Stimulated activated naive B cell treated with anti-CD40 and anti-IgM and Interleukin-4, amounts not matched to agents 10 μg/mL and 1 μg/mL and 100 μg/mL, for 72 hours (primary cell): ENCODE measurements at regions not wholly inside any gene's neighbourhood (a gene's known extent, or its start where the extent isn't known, plus 50 kb on each side); places are given as distances from the start of the nearest gene placed in this dataset.

Experiments used
- ATAC-seq, 2 donors: fragments of 150-1000 bp; cut with Tn5 transposase; replicated peaks; 2 replicates each; pipeline ENCODE4 v1.10.0; 2021; ENCODE audit warnings: moderate library complexity in 1 of 2
- DNase-seq: peaks from one replicate; pipeline ENCODE4 v3.0.0; 2021
- H3K27ac Mint-ChIP-seq: one replicate; pipeline ENCODE4 v1.8.0; 2022; ENCODE audit warnings: mild to moderate bottlenecking, mixed read lengths
- H3K27me3 Mint-ChIP-seq, 2 donors: one replicate each; pipeline ENCODE4 v1.8.0; 2022; ENCODE audit warnings: mixed read lengths in 2 of 2
- H3K36me3 Mint-ChIP-seq, 2 donors: one replicate each; pipeline ENCODE4 v1.8.0; 2022; ENCODE audit warnings: mixed read lengths in 2 of 2, mild to moderate bottlenecking in 1 of 2
- H3K4me1 Mint-ChIP-seq, 2 donors: one replicate each; pipeline ENCODE4 v1.8.0; 2022; ENCODE audit warnings: mixed read lengths in 2 of 2, mild to moderate bottlenecking in 1 of 2
- H3K4me3 Mint-ChIP-seq, 2 donors: one replicate each; pipeline ENCODE4 v1.8.0; 2022; ENCODE audit warnings: mild to moderate bottlenecking in 2 of 2, mixed read lengths in 2 of 2, moderate library complexity in 1 of 2
- H3K9me3 Mint-ChIP-seq, 2 donors: one replicate each; pipeline ENCODE4 v1.8.0; 2022; ENCODE audit warnings: mixed read lengths in 2 of 2, mild to moderate bottlenecking in 1 of 2

GRCh38 chr12:90174956-90175355 is 466.3 kb upstream of the ATP2B1 start:
- H3K27ac Mint-ChIP-seq: no peak overlapping the region
- peaks cover 0 to 2% of the 10 kb centered on the region in 2 donors for H3K9me3 Mint-ChIP-seq
- H3K4me1 Mint-ChIP-seq: peaks cover 0 to 6% of the 10 kb centered on the region in 2 donors
- no peak for DNase-seq
- no peak for ATAC-seq
- no peak overlapping the region for H3K4me3 Mint-ChIP-seq
- no peaks in the 10 kb centered on the region for H3K27me3 Mint-ChIP-seq
- H3K36me3 Mint-ChIP-seq: no peaks in the 10 kb centered on the region

- peaks cover 0 to 2% of the 10 kb centered on the region in 2 donors for H3K9me3 Mint-ChIP-seq
- no peaks in the 10 kb centered on the region for H3K27me3 Mint-ChIP-seq
- H3K36me3 Mint-ChIP-seq: no peaks in the 10 kb centered on the region
- ATAC-seq: peak; percentile 68 to 89
- H3K27ac Mint-ChIP-seq: no peak overlapping the region
- DNase-seq: no peak
- no peak overlapping the region for H3K4me3 Mint-ChIP-seq
- peaks cover 0 to 6% of the 10 kb centered on the region in 2 donors for H3K4me1 Mint-ChIP-seq
Measured at GRCh38 chr12:90174198-90174510, 465.5 kb upstream of the ATP2B1 start.

GRCh38 chr12:90173499-90174197 is 465.0 kb upstream of the ATP2B1 start:
- H3K27ac Mint-ChIP-seq: no peak overlapping the region
- H3K27me3 Mint-ChIP-seq: no peaks in the 10 kb centered on the region
- DNase-seq: no peak
- peaks cover 0 to 2% of the 10 kb centered on the region in 2 donors for H3K9me3 Mint-ChIP-seq
- H3K4me1 Mint-ChIP-seq: peaks cover 0 to 6% of the 10 kb centered on the region in 2 donors
- no peaks in the 10 kb centered on the region for H3K36me3 Mint-ChIP-seq
- ATAC-seq: no peak
- no peak overlapping the region for H3K4me3 Mint-ChIP-seq

- H3K27ac Mint-ChIP-seq: no peak overlapping the region
- H3K4me3 Mint-ChIP-seq: no peak overlapping the region
Measured at GRCh38 chr12:90172524-90172923, 463.9 kb upstream of the ATP2B1 start.

GRCh38 chr12:90170740-90171139 is 462.1 kb upstream of the ATP2B1 start:
- Mint-ChIP-seq H3K27me3 (no peaks in the 10 kb centered on the region), H3K27ac (no peak overlapping the region), H3K36me3 (no peaks in the 10 kb centered on the region), H3K4me1 (peaks cover 3 to 14% of the 10 kb centered on the region in 2 donors), H3K4me3 (no peak overlapping the region), H3K9me3 (peaks cover 0 to 5% of the 10 kb centered on the region in 2 donors)
- ATAC-seq (no peak), DNase-seq (no peak)

More at GRCh38 chr12:90172524-90172923, 463.9 kb upstream of the ATP2B1 start:
- no peaks in the 10 kb centered on the region for H3K27me3 Mint-ChIP-seq
- no peak for ATAC-seq
- H3K36me3 Mint-ChIP-seq: no peaks in the 10 kb centered on the region
- peaks cover 3 to 12% of the 10 kb centered on the region in 2 donors for H3K4me1 Mint-ChIP-seq
- no peak for DNase-seq
- peaks cover 0 to 5% of the 10 kb centered on the region in 2 donors for H3K9me3 Mint-ChIP-seq

GRCh38 chr12:90167518-90168208 is 459.0 kb upstream of the ATP2B1 start:
- Mint-ChIP-seq H3K27me3 (no peaks in the 10 kb centered on the region), H3K4me1 (peaks cover 3 to 14% of the 10 kb centered on the region in 2 donors), H3K4me3 (no peak overlapping the region), H3K9me3 (peaks cover under 1 to 5% of the 10 kb centered on the region in 2 donors), H3K36me3 (no peaks in the 10 kb centered on the region), H3K27ac (no peak overlapping the region)
- DNase-seq (no peak), ATAC-seq (peak; percentile 42 to 52)

GRCh38 chr12:90166671-90167070 is 458.0 kb upstream of the ATP2B1 start:
- DNase-seq: no peak
- Mint-ChIP-seq H3K9me3 (peaks cover 6% of the 10 kb centered on the region in 2 donors), H3K27me3 (no peaks in the 10 kb centered on the region)

GRCh38 chr12:90166012-90166411 is 457.4 kb upstream of the ATP2B1 start:
- no peak overlapping the region for H3K27ac Mint-ChIP-seq
- peaks cover 0 to 3% of the 10 kb centered on the region in 2 donors for H3K36me3 Mint-ChIP-seq
- H3K9me3 Mint-ChIP-seq: peaks cover 6 to 7% of the 10 kb centered on the region in 2 donors
- no peaks in the 10 kb centered on the region for H3K27me3 Mint-ChIP-seq
- no peak for DNase-seq
- no peak for ATAC-seq
- H3K4me3 Mint-ChIP-seq: no peak overlapping the region
- peaks cover 5 to 18% of the 10 kb centered on the region in 2 donors for H3K4me1 Mint-ChIP-seq

More at GRCh38 chr12:90166671-90167070, 458.0 kb upstream of the ATP2B1 start:
- H3K36me3 Mint-ChIP-seq: peaks cover 0 to 1% of the 10 kb centered on the region in 2 donors
- no peak overlapping the region for H3K27ac Mint-ChIP-seq
- H3K4me1 Mint-ChIP-seq: peaks cover 5 to 19% of the 10 kb centered on the region in 2 donors
- no peak overlapping the region for H3K4me3 Mint-ChIP-seq
- ATAC-seq: no peak

- Mint-ChIP-seq H3K27me3 (no peaks in the 10 kb centered on the region), H3K9me3 (peaks cover 6% of the 10 kb centered on the region in 2 donors), H3K4me1 (peaks cover 5 to 14% of the 10 kb centered on the region in 2 donors), H3K4me3 (no peak overlapping the region), H3K36me3 (peaks cover 0 to 3% of the 10 kb centered on the region in 2 donors), H3K27ac (no peak overlapping the region)
- ATAC-seq: peak in 1 of 2 donors; percentile 39
- DNase-seq: no peak
Measured at GRCh38 chr12:90163975-90164374, 455.3 kb upstream of the ATP2B1 start.

- Mint-ChIP-seq H3K36me3 (no peaks in the 10 kb centered on the region), H3K4me3 (no peak overlapping the region), H3K27me3 (peaks cover 0 to 6% of the 10 kb centered on the region in 2 donors), H3K27ac (no peak overlapping the region), H3K4me1 (peaks cover 0 to 4% of the 10 kb centered on the region in 2 donors), H3K9me3 (no peaks in the 10 kb centered on the region)
- ATAC-seq (no peak), DNase-seq (no peak)
Measured at GRCh38 chr12:90153827-90154226, 445.2 kb upstream of the ATP2B1 start.

- H3K27ac Mint-ChIP-seq: no peak overlapping the region
- peaks cover 0 to 4% of the 10 kb centered on the region in 2 donors for H3K4me1 Mint-ChIP-seq
- H3K9me3 Mint-ChIP-seq: peaks cover 0 to 4% of the 10 kb centered on the region in 2 donors
- no peaks in the 10 kb centered on the region for H3K36me3 Mint-ChIP-seq
- peaks cover 0 to 6% of the 10 kb centered on the region in 2 donors for H3K27me3 Mint-ChIP-seq
- peak in 1 of 2 donors; percentile 20 for ATAC-seq
- DNase-seq: no peak
- H3K4me3 Mint-ChIP-seq: no peak overlapping the region
Measured at GRCh38 chr12:90152897-90153624, 444.4 kb upstream of the ATP2B1 start.

- H3K36me3 Mint-ChIP-seq: peaks cover 0 to 4% of the 10 kb centered on the region in 2 donors
- peaks cover 0 to 6% of the 10 kb centered on the region in 2 donors for H3K27me3 Mint-ChIP-seq
- DNase-seq (no peak), ATAC-seq (no peak)
- H3K9me3 Mint-ChIP-seq: peaks cover 4 to 16% of the 10 kb centered on the region in 2 donors
- H3K27ac Mint-ChIP-seq: no peak overlapping the region
- peaks cover 0 to 4% of the 10 kb centered on the region in 2 donors for H3K4me1 Mint-ChIP-seq
- no peak overlapping the region for H3K4me3 Mint-ChIP-seq
Measured at GRCh38 chr12:90151491-90152015, 442.9 kb upstream of the ATP2B1 start.

- Mint-ChIP-seq H3K36me3 (peaks cover 0 to 4% of the 10 kb centered on the region in 2 donors), H3K27me3 (peaks cover 0 to 6% of the 10 kb centered on the region in 2 donors), H3K27ac (no peak overlapping the region), H3K9me3 (peaks cover 4 to 16% of the 10 kb centered on the region in 2 donors), H3K4me3 (no peak overlapping the region), H3K4me1 (peaks cover 0 to 4% of the 10 kb centered on the region in 2 donors)
- no peak for DNase-seq
- ATAC-seq: no peak
Measured at GRCh38 chr12:90149453-90149852, 440.8 kb upstream of the ATP2B1 start.

GRCh38 chr12:90129366-90130030 is 420.9 kb upstream of the ATP2B1 start:
- DNase-seq (no peak), ATAC-seq (no peak)
- H3K4me3 Mint-ChIP-seq: no peak overlapping the region
- peaks cover 0 to 3% of the 10 kb centered on the region in 2 donors for H3K27me3 Mint-ChIP-seq
- no peak overlapping the region for H3K27ac Mint-ChIP-seq
- H3K36me3 Mint-ChIP-seq: no peaks in the 10 kb centered on the region
- H3K9me3 Mint-ChIP-seq: peaks cover 0 to 2% of the 10 kb centered on the region in 2 donors
- peaks cover 0 to under 1% of the 10 kb centered on the region in 2 donors for H3K4me1 Mint-ChIP-seq
